ENCODE measurements at regions not wholly inside any gene's neighbourhood (a gene's known extent, or its start where the extent isn't known, plus 50 kb on each side); places are given as distances from the start of the nearest gene placed in this dataset.
A peak's percentile ranks its signal among the peaks of the same experiment; 100 is the strongest.

- Mint-ChIP-seq H3K9me3 (peaks cover 10% of the 10 kb centered on the region), H3K27ac (no peak overlapping the region), H3K36me3 (peaks cover 2% of the 10 kb centered on the region), H3K4me3 (no peak overlapping the region), H3K4me1 (peaks cover 7% of the 10 kb centered on the region), H3K27me3 (peaks cover 4% of the 10 kb centered on the region)
- no peak for DNase-seq
Observed at GRCh38 chr6:170178561-170179477, 112.1 kb downstream of the DLL1 start.

DNA sequence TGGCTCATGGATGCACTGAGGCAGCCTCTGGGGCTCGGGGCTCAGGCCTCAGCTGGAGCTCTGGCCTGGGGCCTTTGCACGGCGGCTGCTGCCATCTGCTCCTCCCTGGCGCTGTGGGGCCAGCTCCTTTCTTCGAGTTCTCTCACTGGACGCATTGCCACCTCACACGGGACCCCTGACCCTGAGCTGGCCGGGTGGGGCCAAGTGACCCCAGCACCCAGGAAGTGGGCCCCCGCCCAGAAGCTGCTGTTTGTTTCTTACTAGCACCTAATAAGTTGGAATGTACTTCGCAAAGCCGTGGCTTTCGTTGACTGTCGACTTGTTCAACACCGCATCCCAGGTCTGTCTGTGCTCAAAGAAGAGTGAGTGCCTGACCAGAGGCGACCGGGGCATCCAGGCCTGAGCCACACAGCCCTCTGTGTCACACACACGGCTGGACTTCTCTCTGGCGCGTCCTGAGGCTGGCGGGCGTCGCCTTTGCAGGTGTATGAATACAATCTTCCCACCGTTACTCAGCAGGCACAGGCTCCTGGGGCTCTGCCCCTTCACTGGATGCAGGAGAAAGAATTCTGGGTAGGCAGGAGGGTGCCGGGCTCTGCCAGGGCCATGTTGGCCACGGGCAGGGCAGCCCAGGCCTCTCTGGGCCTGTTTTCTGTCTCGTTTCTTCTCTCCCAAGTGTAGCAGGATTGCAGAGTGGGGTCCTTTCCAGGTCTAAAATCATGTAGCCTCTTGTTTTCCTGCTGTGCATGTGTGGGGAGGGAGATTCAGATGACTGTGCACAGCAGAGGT is 112.9 kb downstream of the DLL1 start:
- no peak for DNase-seq
- Mint-ChIP-seq H3K9me3 (peaks cover 6% of the 10 kb centered on the region), H3K36me3 (peaks cover 2% of the 10 kb centered on the region), H3K4me3 (no peak overlapping the region), H3K27me3 (peaks cover 4% of the 10 kb centered on the region), H3K4me1 (peaks cover 7% of the 10 kb centered on the region), H3K27ac (peak overlapping the region; percentile 25)

GRCh38 chr6:170176898-170177771 is 113.7 kb downstream of the DLL1 start:
- H3K9me3 Mint-ChIP-seq, result peaks cover 5% of the 10 kb centered on the region
- peaks cover 8% of the 10 kb centered on the region for H3K27me3 Mint-ChIP-seq
- H3K27ac Mint-ChIP-seq, result peak overlapping the region; percentile 92
- H3K36me3 Mint-ChIP-seq, result peaks cover 2% of the 10 kb centered on the region
- peaks cover 7% of the 10 kb centered on the region for H3K4me1 Mint-ChIP-seq
- no peak for DNase-seq
- peak overlapping the region; percentile 71 for H3K4me3 Mint-ChIP-seq

DNA sequence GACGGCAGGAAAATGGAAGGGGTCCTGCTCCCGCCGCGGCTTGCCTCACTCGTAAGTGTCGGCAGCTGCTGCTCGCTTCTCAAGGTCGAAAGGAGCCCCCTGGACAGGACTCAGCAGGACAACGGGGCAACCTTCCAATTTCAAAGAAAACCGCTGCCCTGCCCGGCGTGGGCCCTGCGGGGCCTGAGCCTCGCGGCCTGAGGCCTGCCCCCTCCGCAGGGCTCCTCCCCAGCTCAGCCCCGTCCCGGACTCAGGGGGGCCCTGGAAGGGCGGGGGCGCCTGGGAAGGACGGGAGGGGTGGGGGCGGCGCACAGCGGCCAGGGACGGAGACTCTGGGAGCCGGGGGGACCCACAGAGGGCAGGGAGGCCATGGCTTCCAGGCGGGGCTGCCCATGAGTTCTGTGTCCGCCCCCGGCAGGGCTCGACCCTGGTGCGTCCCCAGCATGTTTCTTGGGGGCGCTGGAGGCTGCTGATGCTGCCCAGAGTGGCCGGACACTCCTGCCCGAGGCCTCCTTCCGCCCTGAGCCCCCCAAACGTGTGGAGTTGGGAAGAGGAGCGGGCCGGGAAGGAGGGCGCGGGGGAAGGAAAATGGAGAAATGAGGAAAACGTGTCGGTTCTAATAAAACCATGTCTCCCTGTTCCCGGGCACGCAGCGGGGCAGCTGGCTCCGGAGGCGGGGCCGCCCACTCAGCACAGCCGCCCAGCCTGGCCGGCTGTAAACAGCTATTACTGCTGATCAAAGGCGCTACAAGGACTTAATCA is 114.6 kb downstream of the DLL1 start:
- Mint-ChIP-seq H3K27ac (peak overlapping the region; percentile 92), H3K36me3 (peaks cover 2% of the 10 kb centered on the region), H3K4me1 (peaks cover 2% of the 10 kb centered on the region), H3K27me3 (peaks cover 8% of the 10 kb centered on the region), H3K4me3 (no peak overlapping the region), H3K9me3 (peaks cover 2% of the 10 kb centered on the region)
- DNase-seq, result no peak

- H3K9me3 Mint-ChIP-seq, result peaks cover 4% of the 10 kb centered on the region
- peaks cover 2% of the 10 kb centered on the region for H3K4me1 Mint-ChIP-seq
- H3K27ac Mint-ChIP-seq, result no peak overlapping the region
- H3K4me3 Mint-ChIP-seq, result no peak overlapping the region
- peaks cover 2% of the 10 kb centered on the region for H3K36me3 Mint-ChIP-seq
- H3K27me3 Mint-ChIP-seq, result peaks cover 8% of the 10 kb centered on the region
- DNase-seq, result no peak
Observed at GRCh38 chr6:170175644-170176135, 115.2 kb downstream of the DLL1 start.

GRCh38 chr6:170174771-170175643 is 115.9 kb downstream of the DLL1 start:
- no peak overlapping the region for H3K27ac Mint-ChIP-seq

DNA sequence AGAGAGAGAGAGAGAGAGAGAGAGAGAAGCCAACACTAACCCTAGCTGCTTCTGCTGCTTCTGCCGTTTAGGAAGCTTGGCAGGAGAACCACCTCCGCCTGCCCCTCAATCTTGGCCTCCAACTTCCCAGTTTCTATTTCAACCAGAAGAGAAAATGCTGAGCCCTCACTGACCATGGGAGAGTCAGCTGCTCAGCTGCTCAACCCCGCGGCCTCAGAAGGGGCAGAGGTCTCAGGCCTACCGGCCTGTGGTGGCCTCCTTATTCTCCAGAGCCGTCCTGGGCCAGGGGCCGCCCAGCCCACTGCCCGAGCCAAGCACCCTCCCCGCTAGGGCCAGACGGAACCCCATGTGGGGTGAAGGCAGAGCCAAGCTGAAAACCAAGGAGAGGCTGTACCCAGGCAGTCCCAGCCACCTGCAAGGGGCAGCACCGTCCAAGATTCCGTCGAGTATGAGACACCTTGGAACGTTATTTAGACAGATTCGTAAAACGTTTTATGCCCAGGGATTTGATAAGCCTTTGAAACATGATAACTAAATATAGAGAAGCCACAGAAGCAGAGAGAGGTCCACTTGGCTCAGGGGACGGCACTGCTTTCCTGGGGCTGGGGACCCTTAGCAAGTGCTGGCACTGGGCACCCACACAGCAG is 116.6 kb downstream of the DLL1 start:
- H3K4me1 Mint-ChIP-seq, result peaks cover 2% of the 10 kb centered on the region
- peaks cover 14% of the 10 kb centered on the region for H3K9me3 Mint-ChIP-seq
- no peak for DNase-seq
- peaks cover 11% of the 10 kb centered on the region for H3K36me3 Mint-ChIP-seq
- no peak overlapping the region for H3K27ac Mint-ChIP-seq
- peaks cover 15% of the 10 kb centered on the region for H3K27me3 Mint-ChIP-seq
- H3K4me3 Mint-ChIP-seq, result no peak overlapping the region

More at GRCh38 chr6:170174771-170175643, 115.9 kb downstream of the DLL1 start:
- DNase-seq, result no peak
- Mint-ChIP-seq H3K27me3 (peaks cover 8% of the 10 kb centered on the region), H3K4me1 (peaks cover 2% of the 10 kb centered on the region), H3K36me3 (peaks cover 4% of the 10 kb centered on the region), H3K4me3 (no peak overlapping the region), H3K9me3 (peaks cover 7% of the 10 kb centered on the region)

- DNase-seq, result no peak
- peaks cover 13% of the 10 kb centered on the region for H3K36me3 Mint-ChIP-seq
- no peak overlapping the region for H3K27ac Mint-ChIP-seq
- H3K4me1 Mint-ChIP-seq, result peaks cover 2% of the 10 kb centered on the region
- no peak overlapping the region for H3K4me3 Mint-ChIP-seq
- peaks cover 23% of the 10 kb centered on the region for H3K27me3 Mint-ChIP-seq
- H3K9me3 Mint-ChIP-seq, result peaks cover 22% of the 10 kb centered on the region
Observed at GRCh38 chr6:170173335-170173881, 117.5 kb downstream of the DLL1 start.

GRCh38 chr6:170172825-170173256 is 118.0 kb downstream of the DLL1 start:
- no peak for DNase-seq
- peaks cover 24% of the 10 kb centered on the region for H3K27me3 Mint-ChIP-seq
- peaks cover 26% of the 10 kb centered on the region for H3K9me3 Mint-ChIP-seq
- H3K27ac Mint-ChIP-seq, result no peak overlapping the region
- no peak overlapping the region for H3K4me3 Mint-ChIP-seq
- H3K4me1 Mint-ChIP-seq, result peaks cover 2% of the 10 kb centered on the region
- peaks cover 13% of the 10 kb centered on the region for H3K36me3 Mint-ChIP-seq

DNA sequence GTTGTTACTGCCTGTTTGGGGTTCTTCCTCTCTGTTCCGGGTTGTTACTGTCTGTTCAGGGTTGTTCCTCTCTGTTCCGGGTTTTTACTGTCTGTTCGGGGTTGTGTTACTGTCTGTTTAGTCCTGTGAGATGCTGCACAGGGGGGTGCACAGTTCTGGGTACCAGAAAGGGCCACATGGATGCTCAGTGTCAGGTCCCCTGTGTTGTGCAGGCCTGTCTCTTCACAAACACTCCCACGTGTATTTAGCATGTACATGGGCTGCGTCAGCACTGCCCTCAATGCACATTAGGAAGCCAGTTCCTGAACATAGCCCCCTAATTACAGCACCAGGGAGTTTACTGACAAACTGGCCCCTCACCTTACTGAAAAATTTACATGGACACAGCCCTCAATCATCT is 118.5 kb downstream of the DLL1 start:
- DNase-seq, result no peak
- Mint-ChIP-seq H3K9me3 (peaks cover 26% of the 10 kb centered on the region), H3K4me3 (no peak overlapping the region), H3K27me3 (peaks cover 24% of the 10 kb centered on the region), H3K36me3 (peaks cover 13% of the 10 kb centered on the region), H3K4me1 (peaks cover 2% of the 10 kb centered on the region), H3K27ac (no peak overlapping the region)

GRCh38 chr6:170167657-170168159 is 123.2 kb downstream of the DLL1 start:
- Mint-ChIP-seq H3K27me3 (peaks cover 19% of the 10 kb centered on the region), H3K36me3 (peaks cover 12% of the 10 kb centered on the region), H3K9me3 (peaks cover 24% of the 10 kb centered on the region), H3K4me3 (no peak overlapping the region), H3K27ac (no peak overlapping the region), H3K4me1 (no peaks in the 10 kb centered on the region)
- no peak for DNase-seq

DNA sequence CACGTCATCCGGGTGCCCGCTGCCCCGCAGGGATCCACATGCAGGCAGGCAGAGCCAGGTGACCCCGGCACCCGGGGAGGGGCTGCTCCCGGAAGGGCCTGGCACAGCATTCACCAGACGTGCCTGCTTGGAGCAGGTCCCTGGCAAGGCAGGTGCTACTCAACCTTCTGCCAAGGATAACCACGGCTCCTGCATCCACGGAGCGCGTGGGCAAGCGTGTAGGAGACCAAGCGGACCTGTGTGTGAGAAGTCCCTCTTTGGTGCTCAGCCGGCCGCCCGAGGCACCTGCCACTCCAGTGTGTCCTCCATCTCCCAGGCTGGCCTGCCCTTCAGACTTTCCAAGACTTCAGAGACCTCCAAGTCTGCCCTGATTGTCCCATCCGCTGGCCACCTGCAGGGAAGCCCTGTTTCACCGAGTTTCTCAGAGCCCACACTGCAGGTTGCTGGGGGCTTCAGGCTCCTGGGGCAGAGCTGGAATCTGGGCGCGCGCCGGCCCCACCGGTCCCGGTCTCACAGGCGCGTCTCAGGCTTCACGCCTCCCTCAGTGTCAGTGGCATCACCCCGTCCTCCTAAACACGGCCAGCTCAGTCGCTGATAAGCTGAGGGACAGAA is 124.3 kb downstream of the DLL1 start:
- Mint-ChIP-seq H3K36me3 (peaks cover 12% of the 10 kb centered on the region), H3K27me3 (peaks cover 16% of the 10 kb centered on the region), H3K4me3 (no peak overlapping the region), H3K4me1 (no peaks in the 10 kb centered on the region), H3K27ac (no peak overlapping the region), H3K9me3 (peaks cover 24% of the 10 kb centered on the region)
- DNase-seq, result no peak
